ENCODE measurements at regions not wholly inside any gene's neighbourhood (a gene's known extent, or its start where the extent isn't known, plus 50 kb on each side); places are given as distances from the start of the nearest gene placed in this dataset.

GRCh38 chr13:22717036-22717435 is 463.7 kb upstream of the SGCG start:
- H3K4me3 Mint-ChIP-seq = no peak overlapping the region
- no peak overlapping the region for H3T11ph ChIP-seq (ENCODE audit: low read length)
- H3K79me1 ChIP-seq (ENCODE audit: insufficient read depth, low read depth, low read length, poor library complexity, severe bottlenecking) = no peaks in the 10 kb centered on the region
- no peak for DNase-seq
- no peak overlapping the region for H2AFZ ChIP-seq (ENCODE audit: low read length)
- no peaks in the 10 kb centered on the region for H3K9me3 ChIP-seq (ENCODE audit: control insufficient read depth, low read depth, low read length)
- H4K8ac ChIP-seq (replicated peaks; ENCODE audit: insufficient read length, low read depth, low read length) = no peak overlapping the region
- no peak overlapping the region for H3K9ac ChIP-seq (ENCODE audit: extremely low read depth, insufficient read length, low read length)
- H3K4ac ChIP-seq (ENCODE audit: low read depth, low read length) = no peak overlapping the region
- no peaks in the 10 kb centered on the region for H3K27me3 ChIP-seq (ENCODE audit: insufficient read depth, low read length)
- H2AK5ac ChIP-seq (ENCODE audit: insufficient read length, low read length) = no peak overlapping the region
- no peak for TF ChIP-seq CTCF (conservative IDR thresholded peaks at IDR 0.05)
- H2BK120ac ChIP-seq (ENCODE audit: low read depth, low read length, poor library complexity, severe bottlenecking) = no peak overlapping the region
- no peaks in the 10 kb centered on the region for H3K23me2 ChIP-seq (ENCODE audit: insufficient read length, low read depth, low read length, poor library complexity, severe bottlenecking)
- no peak overlapping the region for H2BK5ac ChIP-seq (ENCODE audit: insufficient read length, low read length)
- no peaks in the 10 kb centered on the region for H3K9me3 Mint-ChIP-seq
- no peaks in the 10 kb centered on the region for H3K36me3 Mint-ChIP-seq (ENCODE audit: insufficient read depth in 1 of 3, low read depth in 3 of 3)
- no CpG with 5 or more reads among the region's 7 CpGs for WGBS (ENCODE audit: extremely low coverage, insufficient read length, low lambda C conversion rate)
- H4K91ac ChIP-seq (ENCODE audit: insufficient read length, low read depth, low read length) = no peak overlapping the region
- no peak overlapping the region for H3K4me2 ChIP-seq (ENCODE audit: insufficient read depth, insufficient read length, low read length)
- H2BK20ac ChIP-seq (ENCODE audit: low read depth, low read length, poor library complexity, severe bottlenecking) = no peak overlapping the region
- H4K20me1 ChIP-seq (ENCODE audit: control insufficient read depth, insufficient read depth, insufficient read length) = no peaks in the 10 kb centered on the region
- H3K14ac ChIP-seq (ENCODE audit: insufficient read depth, low read length) = no peak overlapping the region; the same call in 1 of the 2 replicates
- H3K4me1 ChIP-seq (ENCODE audit: insufficient read depth, low read length) = no peaks in the 10 kb centered on the region
- H3K27ac Mint-ChIP-seq = no peak overlapping the region
- no peaks in the 10 kb centered on the region for H3K27me3 Mint-ChIP-seq (ENCODE audit: low read depth)
- no peak overlapping the region for H2BK15ac ChIP-seq (ENCODE audit: low read depth, low read length)
- H3K56ac ChIP-seq (ENCODE audit: insufficient read length, low read depth, low read length) = no peak overlapping the region
- no peaks in the 10 kb centered on the region for H3K4me1 Mint-ChIP-seq
- H3K79me2 ChIP-seq (ENCODE audit: insufficient read depth, low read length) = no peaks in the 10 kb centered on the region
- no peak overlapping the region for H4K5ac ChIP-seq (ENCODE audit: insufficient read length, low read depth, low read length)
- H3K18ac ChIP-seq (ENCODE audit: insufficient read length, low read depth, low read length) = no peak overlapping the region
- no peak overlapping the region for H2BK12ac ChIP-seq (ENCODE audit: insufficient read length, low read depth, low read length)
- H3K23ac ChIP-seq (ENCODE audit: insufficient read length, low read depth, low read length) = no peak overlapping the region
- no peak overlapping the region for H3K27ac ChIP-seq (ENCODE audit: insufficient read length, low read depth, low read length)
